Daoy (cell line): ENCODE measurements at regions not wholly inside any gene's neighbourhood (a gene's known extent, or its start where the extent isn't known, plus 50 kb on each side); places are given as distances from the start of the nearest gene placed in this dataset.
"Not testable (repeated sequence)": the region's sequence is repeated elsewhere in the genome, so short reads cannot be mapped to it uniquely, and the experiment has no call there.

ENCODE experiments used
- DNase-seq: peaks from one replicate; pipeline ENCODE4 v3.0.0-alpha.2; 2015; ENCODE audit warnings: low read depth

- no peak for DNase-seq
These were observed 109.9 kb upstream of the ITGB1 start for GRCh38 chr10:33067917-33068316.

GRCh38 chr10:33067481-33067880 is 109.5 kb upstream of the ITGB1 start:
- no peak for DNase-seq

- DNase-seq: no peak
These were observed 108.7 kb upstream of the ITGB1 start for GRCh38 chr10:33066558-33067236.

GRCh38 chr10:33065111-33065510 is 107.1 kb upstream of the ITGB1 start:
- no peak for DNase-seq

- DNase-seq: no peak
These were observed 106.7 kb upstream of the ITGB1 start for GRCh38 chr10:33064706-33065105.

GRCh38 chr10:33057620-33058019 is 99.6 kb upstream of the ITGB1 start:
- no peak for DNase-seq

GRCh38 chr10:33056828-33057596 is 99.0 kb upstream of the ITGB1 start:
- no peak for DNase-seq

GRCh38 chr10:33055625-33056024 is 97.6 kb upstream of the ITGB1 start:
- DNase-seq: no peak

- DNase-seq: no peak
These were observed 95.1 kb upstream of the ITGB1 start for GRCh38 chr10:33052915-33053810.

GRCh38 chr10:33052263-33052875 is 94.3 kb upstream of the ITGB1 start:
- DNase-seq: no peak

- not testable (repeated sequence) for DNase-seq
These were observed 92.2 kb upstream of the ITGB1 start for GRCh38 chr10:33049963-33050920.

GRCh38 chr10:33048223-33048622 is 90.2 kb upstream of the ITGB1 start:
- no peak for DNase-seq

- DNase-seq: no peak
These were observed 89.6 kb upstream of the ITGB1 start for GRCh38 chr10:33047655-33048054.

GRCh38 chr10:33046792-33047191 is 88.8 kb upstream of the ITGB1 start:
- DNase-seq: no peak

GRCh38 chr10:33045421-33045820 is 87.4 kb upstream of the ITGB1 start:
- no peak for DNase-seq

- no peak for DNase-seq
These were observed 84.5 kb upstream of the ITGB1 start for GRCh38 chr10:33042565-33042964.

GRCh38 chr10:33041783-33042437 is 83.9 kb upstream of the ITGB1 start:
- no peak for DNase-seq

GRCh38 chr10:33040436-33040835 is 82.4 kb upstream of the ITGB1 start:
- no peak for DNase-seq

- no peak for DNase-seq
These were observed 81.2 kb upstream of the ITGB1 start for GRCh38 chr10:33039181-33039580.

- no peak for DNase-seq
These were observed 80.6 kb upstream of the ITGB1 start for GRCh38 chr10:33038672-33039071.
